ENCODE measurements at regions not wholly inside any gene's neighbourhood (a gene's known extent, or its start where the extent isn't known, plus 50 kb on each side); places are given as distances from the start of the nearest gene placed in this dataset.

- TF ChIP-seq CTCF (IDR thresholded peaks at IDR 0.05) (no peak), POLR2AphosphoS5 (IDR thresholded peaks at IDR 0.05) (no peak), EP300 (IDR thresholded peaks at IDR 0.05; ENCODE audit: low read depth) (no peak)
These were observed 1978.3 kb upstream of the PIK3C3 start for GRCh38 chr18:39976771-39977170.
